ENCODE measurements at regions not wholly inside any gene's neighbourhood (a gene's known extent, or its start where the extent isn't known, plus 50 kb on each side); places are given as distances from the start of the nearest gene placed in this dataset.

- H3K27ac ChIP-seq: no peak overlapping the region
- no peak for TF ChIP-seq CTCF (conservative IDR thresholded peaks at IDR 0.05)
- TF ChIP-seq ZFX (IDR thresholded peaks at IDR 0.05): no peak
Measured at GRCh38 chr15:81589671-81590070, 215.7 kb upstream of the TMC3 start.

GRCh38 chr15:81575436-81576123 lies 201.6 kb upstream of the TMC3 start:
- no peak overlapping the region for H3K27ac ChIP-seq
- no peak for TF ChIP-seq CTCF (conservative IDR thresholded peaks at IDR 0.05)
- no peak for TF ChIP-seq ZFX (IDR thresholded peaks at IDR 0.05)

- no peak for TF ChIP-seq CTCF (conservative IDR thresholded peaks at IDR 0.05)
- TF ChIP-seq ZFX (IDR thresholded peaks at IDR 0.05): no peak
- H3K27ac ChIP-seq: no peak overlapping the region
Measured at GRCh38 chr15:81573098-81573746, 199.2 kb upstream of the TMC3 start.

GRCh38 chr15:81572190-81572589 lies 198.2 kb upstream of the TMC3 start:
- no peak overlapping the region for H3K27ac ChIP-seq
- no peak for TF ChIP-seq CTCF (conservative IDR thresholded peaks at IDR 0.05)

GRCh38 chr15:81569286-81570080 lies 195.5 kb upstream of the TMC3 start:
- TF ChIP-seq CTCF (conservative IDR thresholded peaks at IDR 0.05) (no peak), ZFX (IDR thresholded peaks at IDR 0.05) (no peak)

GRCh38 chr15:81567924-81568323 lies 193.9 kb upstream of the TMC3 start:
- no peak overlapping the region for H3K27ac ChIP-seq
- TF ChIP-seq ZFX (IDR thresholded peaks at IDR 0.05) (no peak), CTCF (conservative IDR thresholded peaks at IDR 0.05) (no peak)

More at GRCh38 chr15:81569286-81570080, 195.5 kb upstream of the TMC3 start:
- no peak overlapping the region for H3K27ac ChIP-seq

GRCh38 chr15:81562986-81563385 lies 189.0 kb upstream of the TMC3 start:
- no peak overlapping the region for H3K27ac ChIP-seq
- TF ChIP-seq CTCF (conservative IDR thresholded peaks at IDR 0.05) (no peak), ZFX (IDR thresholded peaks at IDR 0.05) (no peak)

Data from C4-2B (cell line).